Astrocyte of the cerebellum (primary cell): ENCODE measurements at regions not wholly inside any gene's neighbourhood (a gene's known extent, or its start where the extent isn't known, plus 50 kb on each side); places are given as distances from the start of the nearest gene placed in this dataset.
A peak's percentile ranks its signal among the peaks of the same experiment; 100 is the strongest.

ENCODE experiments used
- DNase-seq: peaks from one replicate; pipeline ENCODE4 v3.0.0-alpha.2; 2011; ENCODE audit warnings: low read depth
- H3K4me3 ChIP-seq: 2 replicates; pipeline ENCODE4 v1.5.1; 2011; ENCODE audit warnings: mild to moderate bottlenecking, low read depth, low read length, moderate library complexity
- CTCF ChIP-seq: IDR thresholded peaks from 2 replicates; pipeline ENCODE4 v1.5.1; 2012; ENCODE audit warnings: low read length, low read depth, moderate library complexity, mild to moderate bottlenecking; ENCODE audit errors: missing control alignments
- in situ Hi-C: cut with HindIII; loops from 2 replicates; pipeline ENCODE4 v1.10.0; 2017; ENCODE audit warnings: low sequenced_read_pairs

DNA sequence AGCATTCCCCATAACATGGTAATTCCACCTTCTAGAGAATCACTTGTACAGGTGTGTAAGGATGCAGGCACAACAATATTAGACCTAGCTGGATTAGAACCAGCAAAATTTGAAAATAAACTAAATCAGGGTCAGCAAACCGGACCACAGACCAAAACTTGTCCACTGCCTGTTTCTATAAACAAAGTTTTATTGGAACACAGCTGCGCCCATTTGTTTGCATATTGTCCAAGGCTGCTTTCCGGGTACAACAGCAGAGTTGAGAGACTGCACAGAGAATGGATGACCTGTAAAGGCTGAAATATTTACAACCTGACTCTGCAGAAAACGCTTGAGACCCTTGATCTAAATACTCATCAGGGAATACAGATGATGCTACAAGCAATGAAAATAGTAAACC, 73.6 kb upstream of the SLC45A1 start:
- DNase-seq: no peak
- in situ Hi-C loops: no loop called here
- TF ChIP-seq CTCF: no peak
- no peak overlapping the region for H3K4me3 ChIP-seq

DNA sequence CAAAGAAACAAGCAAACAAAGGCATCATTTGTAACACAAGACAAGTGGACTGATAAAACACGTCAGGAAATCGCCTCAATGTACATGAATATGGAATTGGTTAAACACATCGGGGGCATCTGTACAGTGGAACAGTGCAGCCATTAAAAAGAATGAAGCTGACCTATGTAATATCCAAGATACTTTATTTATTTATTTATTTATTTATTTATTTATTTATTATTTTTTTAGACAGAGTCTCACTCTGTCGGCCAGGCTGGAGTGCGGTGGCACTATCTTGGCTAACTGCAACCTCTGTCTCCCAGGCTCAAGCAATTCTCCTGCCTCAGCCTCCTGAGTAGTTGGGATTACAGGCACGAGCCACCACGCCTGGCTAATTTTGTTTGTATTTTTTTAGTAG, 75.4 kb upstream of the SLC45A1 start:
- no peak for DNase-seq
- in situ Hi-C loops: no loop called here
- no peak for TF ChIP-seq CTCF
- no peak overlapping the region for H3K4me3 ChIP-seq

DNA sequence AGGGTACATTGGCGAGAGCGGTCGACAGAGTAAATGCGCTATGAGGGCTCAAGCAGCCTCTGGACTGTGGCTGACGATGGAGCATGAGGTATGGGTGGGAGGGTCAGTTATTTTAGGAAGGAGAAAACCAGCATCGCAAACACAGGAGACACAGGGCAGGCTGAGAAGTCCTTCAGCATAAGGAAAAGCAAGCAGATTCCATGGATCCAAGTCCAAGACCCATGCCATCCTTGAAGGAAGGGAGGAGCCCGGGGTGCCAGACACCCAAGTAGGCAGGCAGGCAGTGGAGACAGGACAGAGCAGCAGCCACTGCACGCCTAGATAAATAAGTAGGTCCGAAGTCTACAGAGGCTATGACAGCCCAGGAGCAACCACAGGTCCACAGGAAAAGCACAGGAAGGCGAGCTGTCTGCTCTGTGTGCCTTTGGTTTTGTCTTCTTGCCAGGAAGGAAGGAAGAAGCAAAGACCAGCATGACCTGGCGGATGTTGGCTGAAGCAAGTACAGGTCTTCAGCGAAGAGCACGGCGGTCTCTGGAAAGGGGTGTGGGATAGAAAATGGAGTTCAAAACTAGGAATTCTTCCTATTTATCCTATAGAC, 76.4 kb upstream of the SLC45A1 start:
- TF ChIP-seq CTCF: no peak
- in situ Hi-C loops: no loop called here
- no peak overlapping the region for H3K4me3 ChIP-seq
- DNase-seq: no peak

- H3K4me3 ChIP-seq: no peak overlapping the region
- in situ Hi-C loops: no loop called here
- DNase-seq: no peak
- no peak for TF ChIP-seq CTCF
These were observed 78.4 kb upstream of the SLC45A1 start for GRCh38 chr1:8239306-8240023.

DNA sequence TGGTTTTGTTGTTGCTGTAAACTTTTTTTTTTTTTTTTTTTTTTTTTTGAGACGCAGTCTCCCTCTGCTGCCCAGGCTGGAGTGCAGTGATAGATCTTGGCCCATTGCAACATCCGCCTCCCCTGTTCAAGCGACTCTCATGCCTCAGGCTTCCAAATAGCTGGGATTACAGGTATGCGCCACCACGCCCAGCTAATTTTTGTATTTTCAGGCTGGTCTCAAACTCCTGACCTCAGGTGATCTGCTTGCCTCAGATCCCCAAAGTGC, 78.9 kb upstream of the SLC45A1 start:
- no peak for DNase-seq
- no peak overlapping the region for H3K4me3 ChIP-seq
- in situ Hi-C loops: no loop called here
- peak; percentile 38 for TF ChIP-seq CTCF

GRCh38 chr1:8238141-8239038, 79.5 kb upstream of the SLC45A1 start:
- TF ChIP-seq CTCF: no peak
- no peak overlapping the region for H3K4me3 ChIP-seq
- in situ Hi-C loops: no loop called here
- peak; percentile 49 for DNase-seq
